B cell (primary cell): ENCODE measurements at regions not wholly inside any gene's neighbourhood (a gene's known extent, or its start where the extent isn't known, plus 50 kb on each side); places are given as distances from the start of the nearest gene placed in this dataset.

Experiments
- ATAC-seq: fragments of 200-7000 bp; cut with Tn5 transposase; one replicate; pipeline ENCODE4 v1.10.0; 2021; ENCODE audit warnings: low read depth, mild to moderate bottlenecking, moderate number of reproducible peaks, moderate library complexity
- CTCF ChIA-PET: fragments of 350-600 bp; sonication (Branson Sonifier 250); formaldehyde crosslinking; loops from one replicate; lab custom pipeline; 2021; ENCODE audit warnings: antibody characterized with exemption, inconsistent platforms; lab: Charles Lee
- POLR2A ChIA-PET: fragments of 350-600 bp; sonication (Branson Sonifier 250); formaldehyde crosslinking; loops from one replicate; lab custom pipeline; 2021; ENCODE audit warnings: antibody characterized with exemption; lab: Charles Lee
- DNase-seq: peaks from one replicate; pipeline ENCODE4 v3.0.0; 2013
- H2AFZ ChIP-seq: 2 replicates; pipeline ENCODE4 v1.6.1; 2012; ENCODE audit warnings: mild to moderate bottlenecking, low read depth, low read length; ENCODE audit not compliant: insufficient read depth, poor library complexity, severe bottlenecking
- H3K27ac ChIP-seq, 2 donors: 1 replicate in 1 of 2; 2 replicates in 1 of 2; pipeline ENCODE4 v1.5.1; 2012 to 2013; ENCODE audit warnings: low read length in 2 of 2, mild to moderate bottlenecking in 2 of 2, moderate library complexity in 1 of 2
- H3K27me3 ChIP-seq, 4 experiments: fragments of 200-600 bp in 1 of 4; sonication (generic) in 1 of 4; replicated peaks in 1 of 4; 1 replicate in 2 of 4; 2 replicates in 2 of 4; pipeline versions ENCODE4 v1.6.1 to v1.7.0; 2013 to 2016; ENCODE audit warnings: low read length in 3 of 4, mild to moderate bottlenecking in 2 of 4, mixed read lengths in 1 of 4, moderate library complexity in 1 of 4; ENCODE audit not compliant: insufficient read depth in 4 of 4, control insufficient read depth in 3 of 4; ENCODE audit errors: control extremely low read depth in 1 of 4
- H3K36me3 ChIP-seq, 2 experiments: replicated peaks in 1 of 2; 1 replicate in 1 of 2; 2 replicates in 1 of 2; pipeline versions ENCODE4 v1.6.1 to v1.7.1; 2013; ENCODE audit warnings: low read length in 1 of 2; ENCODE audit not compliant: insufficient read depth in 2 of 2, control insufficient read depth in 1 of 2; ENCODE audit errors: control extremely low read depth in 1 of 2, extremely low read depth in 1 of 2
- H3K4me1 ChIP-seq, 2 donors: fragments of 200-600 bp in 1 of 2; sonication (generic) in 1 of 2; 1 replicate in 1 of 2; 2 replicates in 1 of 2; pipeline versions ENCODE4 v1.5.1 to v1.6.1; 2013 to 2017; ENCODE audit warnings: low read length in 2 of 2; ENCODE audit not compliant: control insufficient read depth in 2 of 2, insufficient read depth in 2 of 2
- H3K4me2 ChIP-seq: replicated peaks from 2 replicates; pipeline ENCODE3; 2012; ENCODE audit warnings: mild to moderate bottlenecking, low read depth, low read length; ENCODE audit not compliant: poor library complexity, severe bottlenecking
- H3K4me3 ChIP-seq, 5 experiments: fragments of 200-600 bp in 1 of 5; sonication (generic) in 1 of 5; 1 replicate in 3 of 5; 2 replicates in 2 of 5; pipeline versions ENCODE4 v1.5.1 to v1.7.0; 2011 to 2016; ENCODE audit warnings: low read length in 4 of 5, mild to moderate bottlenecking in 4 of 5, low read depth in 2 of 5, control low read depth in 1 of 5, moderate library complexity in 1 of 5; ENCODE audit not compliant: insufficient read depth in 1 of 5; ENCODE audit errors: control extremely low read depth in 1 of 5, extremely low read depth in 1 of 5
- H3K79me2 ChIP-seq: fragments of 200-600 bp; sonication (generic); one replicate; pipeline ENCODE4 v1.6.0; 2016; ENCODE audit warnings: low read length; ENCODE audit not compliant: control insufficient read depth, insufficient read depth
- H3K9ac ChIP-seq: fragments of 200-600 bp; sonication (generic); 2 replicates; pipeline ENCODE4 v1.6.1; 2017; ENCODE audit warnings: mild to moderate bottlenecking, low read length, moderate library complexity
- H3K9me3 ChIP-seq, 3 donors: one replicate each; pipeline versions ENCODE4 v1.6.1 to v1.7.1; 2013; ENCODE audit warnings: low read length in 2 of 3; ENCODE audit not compliant: control insufficient read depth in 2 of 3, insufficient read depth in 1 of 3; ENCODE audit errors: control extremely low read depth in 1 of 3
- H4K20me1 ChIP-seq: 2 replicates; pipeline ENCODE4 v1.6.0; 2012; ENCODE audit warnings: mild to moderate bottlenecking, low read length; ENCODE audit not compliant: insufficient read depth, control insufficient read depth, poor library complexity, severe bottlenecking
- H3K27ac Mint-ChIP-seq: one replicate; pipeline ENCODE4 v1.8.0; 2021; ENCODE audit warnings: mixed read lengths
- H3K27me3 Mint-ChIP-seq: one replicate; pipeline ENCODE4 v1.8.0; 2021; ENCODE audit warnings: mixed read lengths
- H3K4me1 Mint-ChIP-seq: one replicate; pipeline ENCODE4 v1.8.0; 2021; ENCODE audit warnings: mixed read lengths
- H3K4me3 Mint-ChIP-seq: one replicate; pipeline ENCODE4 v1.8.0; 2021; ENCODE audit warnings: mixed read lengths
- H3K9me3 Mint-ChIP-seq: one replicate; pipeline ENCODE4 v1.8.0; 2022; ENCODE audit warnings: mixed read lengths; ENCODE audit not compliant: insufficient read depth
- CTCF ChIP-seq: fragments of 200-600 bp; IDR thresholded peaks from one replicate; pipeline ENCODE4 v1.8.0; 2022; ENCODE audit warnings: antibody characterized with exemption, mild to moderate bottlenecking
- EZH2 ChIP-seq: IDR thresholded peaks from 2 replicates; pipeline ENCODE4 v1.6.1; 2012; ENCODE audit warnings: borderline replicate concordance, low read depth, mild to moderate bottlenecking, moderate library complexity, low read length; ENCODE audit not compliant: insufficient read depth, poor library complexity, severe bottlenecking
- WGBS: methylation state at CpG from one replicate; pipeline ENCODE4 v1.1.5; 2013; ENCODE audit warnings: missing lambda C conversion rate; ENCODE audit not compliant: insufficient coverage; 5-methylcytosine and 5-hydroxymethylcytosine counted together
- intact Hi-C: fragments of 100-400 bp; cut with micrococcal nuclease; formaldehyde crosslinking; loops from one replicate; pipeline ENCODE4 v1.10.0; 2022

GRCh38 chrY:21602590-21602989 lies 67.9 kb downstream of the RBMY1A1 start:
- ATAC-seq (no peak), DNase-seq (no peak)
- H3K27ac Mint-ChIP-seq = no peak overlapping the region
- H3K36me3 ChIP-seq = no peaks in the 10 kb centered on the region
- no peaks in the 10 kb centered on the region for H3K79me2 ChIP-seq
- H3K4me2 ChIP-seq = no peak overlapping the region
- no peak overlapping the region for H3K4me3 Mint-ChIP-seq
- no peak overlapping the region for H2AFZ ChIP-seq
- no peaks in the 10 kb centered on the region for H3K27me3 ChIP-seq
- H3K4me3 ChIP-seq = no peak overlapping the region
- ChIA-PET POLR2A (no interaction called here), CTCF (no interaction called here)
- no CpG with 5 or more reads among the region's 2 CpGs for WGBS
- no peaks in the 10 kb centered on the region for H3K4me1 ChIP-seq
- H3K9ac ChIP-seq = no peak overlapping the region
- no peaks in the 10 kb centered on the region for H3K27me3 Mint-ChIP-seq
- TF ChIP-seq EZH2 (no peak), CTCF (no peak)
- H3K9me3 Mint-ChIP-seq = no peaks in the 10 kb centered on the region
- H3K4me1 Mint-ChIP-seq = no peaks in the 10 kb centered on the region
- H3K27ac ChIP-seq = no peak overlapping the region
- no peaks in the 10 kb centered on the region for H3K9me3 ChIP-seq
- intact Hi-C loops = no loop called here
- H4K20me1 ChIP-seq = no peaks in the 10 kb centered on the region

GRCh38 chrY:21636137-21636536 lies 101.5 kb downstream of the RBMY1A1 start:
- H3K9ac ChIP-seq = no peak overlapping the region
- no peaks in the 10 kb centered on the region for H4K20me1 ChIP-seq
- intact Hi-C loops = no loop called here
- H3K36me3 ChIP-seq = no peaks in the 10 kb centered on the region
- no peak overlapping the region for H3K27ac ChIP-seq
- no peak overlapping the region for H3K4me2 ChIP-seq
- no peak overlapping the region for H3K27ac Mint-ChIP-seq
- no peak overlapping the region for H3K4me3 Mint-ChIP-seq
- H3K79me2 ChIP-seq = no peaks in the 10 kb centered on the region
- ChIA-PET POLR2A (no interaction called here), CTCF (no interaction called here)
- no peak overlapping the region for H2AFZ ChIP-seq
- no peaks in the 10 kb centered on the region for H3K4me1 ChIP-seq
- no peak for TF ChIP-seq EZH2
- peaks cover 5% of the 10 kb centered on the region for H3K27me3 Mint-ChIP-seq
- DNase-seq (no peak), ATAC-seq (no peak)
- H3K9me3 ChIP-seq = no peaks in the 10 kb centered on the region
- H3K4me3 ChIP-seq = no peak overlapping the region
- no peaks in the 10 kb centered on the region for H3K9me3 Mint-ChIP-seq
- no peaks in the 10 kb centered on the region for H3K27me3 ChIP-seq
- no peaks in the 10 kb centered on the region for H3K4me1 Mint-ChIP-seq
